Stimulated activated CD4-positive, alpha-beta T cell treated with anti-CD3 and anti-CD28 coated beads, Interleukin-4, amount 100 ng/mL, for 48 hours (primary cell): ENCODE measurements at regions not wholly inside any gene's neighbourhood (a gene's known extent, or its start where the extent isn't known, plus 50 kb on each side); places are given as distances from the start of the nearest gene placed in this dataset.

Experiments
- DNase-seq, 2 donors: peaks; one replicate each; pipeline ENCODE4 v3.0.0-alpha.2; 2020; ENCODE audit warnings: low read depth in 2 of 2

GRCh38 chr13:91127995-91128394 lies 219.5 kb upstream of the MIR17HG start:
- DNase-seq, result no peak

GRCh38 chr13:91132381-91132780 lies 215.1 kb upstream of the MIR17HG start:
- DNase-seq, result no peak

- DNase-seq, result no peak
Observed at GRCh38 chr13:91132786-91133185, 214.7 kb upstream of the MIR17HG start.

- DNase-seq, result peak in 1 of 2 donors; percentile 16
Observed at GRCh38 chr13:91133941-91134802, 213.3 kb upstream of the MIR17HG start.

GRCh38 chr13:91134803-91135184 lies 212.7 kb upstream of the MIR17HG start:
- no peak for DNase-seq

GRCh38 chr13:91135376-91135775 lies 212.1 kb upstream of the MIR17HG start:
- no peak for DNase-seq

GRCh38 chr13:91135968-91136367 lies 211.5 kb upstream of the MIR17HG start:
- no peak for DNase-seq

GRCh38 chr13:91136806-91137205 lies 210.7 kb upstream of the MIR17HG start:
- DNase-seq, result no peak

GRCh38 chr13:91139232-91139631 lies 208.3 kb upstream of the MIR17HG start:
- no peak for DNase-seq

GRCh38 chr13:91141543-91142061 lies 205.9 kb upstream of the MIR17HG start:
- no peak for DNase-seq

- DNase-seq, result no peak
Observed at GRCh38 chr13:91142572-91142971, 204.9 kb upstream of the MIR17HG start.

- no peak for DNase-seq
Observed at GRCh38 chr13:91144054-91144453, 203.4 kb upstream of the MIR17HG start.

GRCh38 chr13:91144486-91144885 lies 203.0 kb upstream of the MIR17HG start:
- DNase-seq, result no peak

GRCh38 chr13:91145571-91146205 lies 201.8 kb upstream of the MIR17HG start:
- DNase-seq, result no peak

GRCh38 chr13:91146601-91147000 lies 200.9 kb upstream of the MIR17HG start:
- no peak for DNase-seq

GRCh38 chr13:91148098-91148497 lies 199.4 kb upstream of the MIR17HG start:
- DNase-seq, result no peak

GRCh38 chr13:91151921-91152320 lies 195.6 kb upstream of the MIR17HG start:
- no peak for DNase-seq

GRCh38 chr13:91153372-91153771 lies 194.1 kb upstream of the MIR17HG start:
- no peak for DNase-seq

- DNase-seq, result no peak
Observed at GRCh38 chr13:91154558-91155353, 192.7 kb upstream of the MIR17HG start.

GRCh38 chr13:91155512-91156114 lies 191.9 kb upstream of the MIR17HG start:
- DNase-seq, result no peak

GRCh38 chr13:91157273-91158016 lies 190.0 kb upstream of the MIR17HG start:
- no peak for DNase-seq
